Uterus (tissue), 2 donors: ENCODE measurements at regions not wholly inside any gene's neighbourhood (a gene's known extent, or its start where the extent isn't known, plus 50 kb on each side); places are given as distances from the start of the nearest gene placed in this dataset.

ENCODE experiments used
- POLR2A ChIP-seq, 2 donors: fragments of 450-650 bp; IDR thresholded peaks; one replicate each; pipeline ENCODE4 v1.6.1; 2016; ENCODE audit warnings: antibody characterized with exemption in 2 of 2, mild to moderate bottlenecking in 1 of 2, moderate library complexity in 1 of 2
- TF ChIP-seq, protein P1 (sequence below), 4 experiments: fragments of 200-600 bp in 2 of 4; fragments of 450-650 bp in 2 of 4; sonication (generic) in 2 of 4; IDR thresholded peaks; one replicate each; pipeline ENCODE4 v1.5.1; 2016 to 2019; ENCODE audit warnings: antibody characterized with exemption in 4 of 4, mild to moderate bottlenecking in 2 of 4, moderate library complexity in 1 of 4

DNA sequence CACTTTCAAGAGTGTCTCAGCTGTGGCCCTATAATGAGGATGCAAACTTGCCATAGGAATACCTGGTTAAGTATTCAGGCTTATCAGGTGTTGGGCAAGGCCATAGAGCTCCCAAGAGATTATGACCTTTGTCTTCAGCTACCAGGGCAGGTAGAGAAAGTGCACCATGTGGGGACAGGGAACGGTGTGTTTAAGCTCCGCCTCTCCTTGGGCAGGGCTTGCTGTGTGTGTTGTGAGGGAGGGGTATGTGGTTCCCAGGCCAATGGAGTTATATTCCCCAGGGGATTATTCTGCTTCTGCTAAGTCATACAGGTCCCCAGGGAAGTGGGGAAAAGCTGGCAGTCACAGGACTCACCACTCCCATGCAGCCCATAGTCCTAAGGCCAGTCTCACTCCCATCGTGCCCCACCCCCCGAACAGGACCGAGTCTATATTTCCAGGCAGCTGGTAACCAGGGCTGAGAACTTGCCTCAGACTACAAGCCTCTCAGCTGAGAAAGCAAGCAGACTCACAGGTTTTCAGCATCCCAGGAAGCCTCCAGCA is 660.2 kb downstream of the HTR1B start:
- TF ChIP-seq, protein P1, sequence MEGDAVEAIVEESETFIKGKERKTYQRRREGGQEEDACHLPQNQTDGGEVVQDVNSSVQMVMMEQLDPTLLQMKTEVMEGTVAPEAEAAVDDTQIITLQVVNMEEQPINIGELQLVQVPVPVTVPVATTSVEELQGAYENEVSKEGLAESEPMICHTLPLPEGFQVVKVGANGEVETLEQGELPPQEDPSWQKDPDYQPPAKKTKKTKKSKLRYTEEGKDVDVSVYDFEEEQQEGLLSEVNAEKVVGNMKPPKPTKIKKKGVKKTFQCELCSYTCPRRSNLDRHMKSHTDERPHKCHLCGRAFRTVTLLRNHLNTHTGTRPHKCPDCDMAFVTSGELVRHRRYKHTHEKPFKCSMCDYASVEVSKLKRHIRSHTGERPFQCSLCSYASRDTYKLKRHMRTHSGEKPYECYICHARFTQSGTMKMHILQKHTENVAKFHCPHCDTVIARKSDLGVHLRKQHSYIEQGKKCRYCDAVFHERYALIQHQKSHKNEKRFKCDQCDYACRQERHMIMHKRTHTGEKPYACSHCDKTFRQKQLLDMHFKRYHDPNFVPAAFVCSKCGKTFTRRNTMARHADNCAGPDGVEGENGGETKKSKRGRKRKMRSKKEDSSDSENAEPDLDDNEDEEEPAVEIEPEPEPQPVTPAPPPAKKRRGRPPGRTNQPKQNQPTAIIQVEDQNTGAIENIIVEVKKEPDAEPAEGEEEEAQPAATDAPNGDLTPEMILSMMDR (IDR thresholded peaks at IDR 0.05): no peak
- TF ChIP-seq POLR2A (IDR thresholded peaks at IDR 0.05): no peak
